ENCODE measurements at regions not wholly inside any gene's neighbourhood (a gene's known extent, or its start where the extent isn't known, plus 50 kb on each side); places are given as distances from the start of the nearest gene placed in this dataset.

GRCh38 chr18:61989138-61989537, 96.3 kb upstream of the RNF152 start:
- ATAC-seq (ENCODE audit: low read depth in 2 of 2): no peak
- DNase-seq: no peak
- Mint-ChIP-seq H3K4me3 (no peak overlapping the region), H3K27ac (no peak overlapping the region), H3K36me3 (no peaks in the 10 kb centered on the region), H3K27me3 (peaks cover 7% of the 10 kb centered on the region), H3K9me3 (peaks cover 0 to 2% (median 0%) of the 10 kb centered on the region in 7 donors), H3K4me1 (no peaks in the 10 kb centered on the region)
- Histone ChIP-seq H3K4me1 (ENCODE audit: control insufficient read depth, insufficient read depth, low read length, poor library complexity, severe bottlenecking) (no peaks in the 10 kb centered on the region), H3K9me3 (ENCODE audit: control insufficient read depth in 2 of 2, low read length in 2 of 2) (no peaks in the 10 kb centered on the region), H3K36me3 (ENCODE audit: control insufficient read depth, insufficient read depth, low read length) (no peaks in the 10 kb centered on the region), H3K27me3 (ENCODE audit: control insufficient read depth, insufficient read depth, low read length) (peaks cover 2% of the 10 kb centered on the region), H3K4me3 (ENCODE audit: low read depth, low read length) (no peak overlapping the region), H3K27ac (ENCODE audit: insufficient read depth, low read length, poor library complexity, severe bottlenecking) (no peak overlapping the region)

- H3K27me3 Mint-ChIP-seq: peaks cover 7% of the 10 kb centered on the region
- no peak overlapping the region for H3K4me3 Mint-ChIP-seq
- H3K36me3 Mint-ChIP-seq: no peaks in the 10 kb centered on the region
- no peaks in the 10 kb centered on the region for H3K4me1 ChIP-seq (ENCODE audit: control insufficient read depth, insufficient read depth, low read length, poor library complexity, severe bottlenecking)
- DNase-seq (no peak), ATAC-seq (ENCODE audit: low read depth in 2 of 2) (no peak)
- H3K27ac ChIP-seq (ENCODE audit: insufficient read depth, low read length, poor library complexity, severe bottlenecking): no peak overlapping the region
- H3K27ac Mint-ChIP-seq: no peak overlapping the region
- peaks cover 2% of the 10 kb centered on the region for H3K27me3 ChIP-seq (ENCODE audit: control insufficient read depth, insufficient read depth, low read length)
- no peaks in the 10 kb centered on the region for H3K36me3 ChIP-seq (ENCODE audit: control insufficient read depth, insufficient read depth, low read length)
- H3K9me3 ChIP-seq (ENCODE audit: control insufficient read depth in 2 of 2, low read length in 2 of 2): no peaks in the 10 kb centered on the region
- no peaks in the 10 kb centered on the region for H3K4me1 Mint-ChIP-seq
- peaks cover 0 to 2% (median 0%) of the 10 kb centered on the region in 7 donors for H3K9me3 Mint-ChIP-seq
- H3K4me3 ChIP-seq (ENCODE audit: low read depth, low read length): no peak overlapping the region
Measured at GRCh38 chr18:61988100-61988499, 95.3 kb upstream of the RNF152 start.

- no peak for DNase-seq
- H3K36me3 Mint-ChIP-seq: no peaks in the 10 kb centered on the region
- no peak overlapping the region for H3K4me3 Mint-ChIP-seq
Measured at GRCh38 chr18:61985681-61986080, 92.9 kb upstream of the RNF152 start.

GRCh38 chr18:61984349-61984748, 91.5 kb upstream of the RNF152 start:
- ATAC-seq (ENCODE audit: low read depth in 2 of 2) (no peak), DNase-seq (no peak)
- Histone ChIP-seq H3K4me3 (ENCODE audit: low read depth, low read length) (no peak overlapping the region), H3K36me3 (ENCODE audit: control insufficient read depth, insufficient read depth, low read length) (no peaks in the 10 kb centered on the region), H3K4me1 (ENCODE audit: control insufficient read depth, insufficient read depth, low read length, poor library complexity, severe bottlenecking) (no peaks in the 10 kb centered on the region), H3K27me3 (ENCODE audit: control insufficient read depth, insufficient read depth, low read length) (peaks cover 2% of the 10 kb centered on the region), H3K9me3 (ENCODE audit: control insufficient read depth in 2 of 2, low read length in 2 of 2) (no peaks in the 10 kb centered on the region), H3K27ac (ENCODE audit: insufficient read depth, low read length, poor library complexity, severe bottlenecking) (no peak overlapping the region)
- Mint-ChIP-seq H3K27ac (no peak overlapping the region), H3K4me3 (no peak overlapping the region), H3K27me3 (no peaks in the 10 kb centered on the region), H3K9me3 (peaks cover 0 to 2% (median 0%) of the 10 kb centered on the region in 7 donors), H3K4me1 (no peaks in the 10 kb centered on the region), H3K36me3 (no peaks in the 10 kb centered on the region)

More at GRCh38 chr18:61985681-61986080, 92.9 kb upstream of the RNF152 start:
- H3K27ac Mint-ChIP-seq: no peak overlapping the region
- Histone ChIP-seq H3K27me3 (ENCODE audit: control insufficient read depth, insufficient read depth, low read length) (peaks cover 2% of the 10 kb centered on the region), H3K27ac (ENCODE audit: insufficient read depth, low read length, poor library complexity, severe bottlenecking) (no peak overlapping the region), H3K9me3 (ENCODE audit: control insufficient read depth in 2 of 2, low read length in 2 of 2) (no peaks in the 10 kb centered on the region), H3K4me3 (ENCODE audit: low read depth, low read length) (no peak overlapping the region), H3K4me1 (ENCODE audit: control insufficient read depth, insufficient read depth, low read length, poor library complexity, severe bottlenecking) (no peaks in the 10 kb centered on the region), H3K36me3 (ENCODE audit: control insufficient read depth, insufficient read depth, low read length) (no peaks in the 10 kb centered on the region)
- no peak for ATAC-seq (ENCODE audit: low read depth in 2 of 2)
- no peaks in the 10 kb centered on the region for H3K27me3 Mint-ChIP-seq
- H3K9me3 Mint-ChIP-seq: peaks cover 0 to 2% (median 0%) of the 10 kb centered on the region in 7 donors
- no peaks in the 10 kb centered on the region for H3K4me1 Mint-ChIP-seq

- H3K4me1 Mint-ChIP-seq: no peaks in the 10 kb centered on the region
- Histone ChIP-seq H3K9me3 (ENCODE audit: control insufficient read depth in 2 of 2, low read length in 2 of 2) (no peaks in the 10 kb centered on the region), H3K4me3 (ENCODE audit: low read depth, low read length) (no peak overlapping the region), H3K27ac (ENCODE audit: insufficient read depth, low read length, poor library complexity, severe bottlenecking) (no peak overlapping the region), H3K4me1 (ENCODE audit: control insufficient read depth, insufficient read depth, low read length, poor library complexity, severe bottlenecking) (no peaks in the 10 kb centered on the region), H3K36me3 (ENCODE audit: control insufficient read depth, insufficient read depth, low read length) (no peaks in the 10 kb centered on the region), H3K27me3 (ENCODE audit: control insufficient read depth, insufficient read depth, low read length) (peaks cover 2% of the 10 kb centered on the region)
- no peaks in the 10 kb centered on the region for H3K27me3 Mint-ChIP-seq
- DNase-seq (no peak), ATAC-seq (ENCODE audit: low read depth in 2 of 2) (no peak)
- peaks cover 0 to 2% (median 0%) of the 10 kb centered on the region in 7 donors for H3K9me3 Mint-ChIP-seq
- H3K27ac Mint-ChIP-seq: no peak overlapping the region
- H3K4me3 Mint-ChIP-seq: no peak overlapping the region
- no peaks in the 10 kb centered on the region for H3K36me3 Mint-ChIP-seq
Measured at GRCh38 chr18:61982475-61982874, 89.7 kb upstream of the RNF152 start.

GRCh38 chr18:61980355-61980754, 87.5 kb upstream of the RNF152 start:
- peaks cover 10 to 12% (median 11%) of the 10 kb centered on the region in 4 donors for H3K4me1 Mint-ChIP-seq
- no peaks in the 10 kb centered on the region for H3K9me3 Mint-ChIP-seq
- H3K27ac Mint-ChIP-seq: no peak overlapping the region
- H3K27me3 Mint-ChIP-seq: no peaks in the 10 kb centered on the region
- no peak for ATAC-seq (ENCODE audit: low read depth in 2 of 2)
- Histone ChIP-seq H3K4me1 (ENCODE audit: control insufficient read depth, insufficient read depth, low read length, poor library complexity, severe bottlenecking) (no peaks in the 10 kb centered on the region), H3K27ac (ENCODE audit: insufficient read depth, low read length, poor library complexity, severe bottlenecking) (no peak overlapping the region), H3K9me3 (ENCODE audit: control insufficient read depth in 2 of 2, low read length in 2 of 2) (no peaks in the 10 kb centered on the region), H3K4me3 (ENCODE audit: low read depth, low read length) (no peak overlapping the region), H3K36me3 (ENCODE audit: control insufficient read depth, insufficient read depth, low read length) (no peaks in the 10 kb centered on the region), H3K27me3 (ENCODE audit: control insufficient read depth, insufficient read depth, low read length) (no peaks in the 10 kb centered on the region)
- DNase-seq: no peak
- H3K4me3 Mint-ChIP-seq: no peak overlapping the region
- no peaks in the 10 kb centered on the region for H3K36me3 Mint-ChIP-seq

- H3K4me1 Mint-ChIP-seq: peaks cover 11 to 22% (median 14%) of the 10 kb centered on the region in 4 donors
- no peaks in the 10 kb centered on the region for H3K27me3 ChIP-seq (ENCODE audit: control insufficient read depth, insufficient read depth, low read length)
- H3K36me3 Mint-ChIP-seq: no peaks in the 10 kb centered on the region
- no peaks in the 10 kb centered on the region for H3K9me3 Mint-ChIP-seq
- peak overlapping the region in 3 of 4 donors; percentile 16 to 64 (median 21) for H3K4me3 Mint-ChIP-seq
- H3K9me3 ChIP-seq (ENCODE audit: control insufficient read depth in 2 of 2, low read length in 2 of 2): no peaks in the 10 kb centered on the region
- DNase-seq (peak; percentile 6 to 86 (median 70)), ATAC-seq (ENCODE audit: low read depth in 2 of 2) (peak; percentile 61 to 71)
- no peaks in the 10 kb centered on the region for H3K4me1 ChIP-seq (ENCODE audit: control insufficient read depth, insufficient read depth, low read length, poor library complexity, severe bottlenecking)
- H3K27me3 Mint-ChIP-seq: no peaks in the 10 kb centered on the region
- H3K36me3 ChIP-seq (ENCODE audit: control insufficient read depth, insufficient read depth, low read length): no peaks in the 10 kb centered on the region
- H3K4me3 ChIP-seq (ENCODE audit: low read depth, low read length): peak overlapping the region; percentile 26
- peak overlapping the region; percentile 33 to 88 (median 56) for H3K27ac Mint-ChIP-seq
- peak overlapping the region; percentile 44 for H3K27ac ChIP-seq (ENCODE audit: insufficient read depth, low read length, poor library complexity, severe bottlenecking)
Measured at GRCh38 chr18:61975526-61976326, 82.9 kb upstream of the RNF152 start.
